GM12864 (cell line): ENCODE measurements at regions not wholly inside any gene's neighbourhood (a gene's known extent, or its start where the extent isn't known, plus 50 kb on each side); places are given as distances from the start of the nearest gene placed in this dataset.

Experiments
- DNase-seq: peaks from one replicate; pipeline ENCODE4 v3.0.0-alpha.2; 2011; ENCODE audit warnings: low read depth
- H3K4me3 ChIP-seq: 2 replicates; pipeline ENCODE4 v1.5.1; 2011; ENCODE audit warnings: mild to moderate bottlenecking, low read depth, low read length, control low read depth
- CTCF ChIP-seq: IDR thresholded peaks from 2 replicates; pipeline ENCODE4 v1.5.1; 2011; ENCODE audit warnings: low read depth, mild to moderate bottlenecking, moderate library complexity, low read length, control low read depth, inconsistent platforms; ENCODE audit errors: missing control alignments

GRCh38 chr6:8875986-8876385, 440.6 kb upstream of the SLC35B3 start:
- H3K4me3 ChIP-seq, result no peak overlapping the region
- TF ChIP-seq CTCF, result no peak
- DNase-seq, result no peak

GRCh38 chr6:8872589-8872988, 437.2 kb upstream of the SLC35B3 start:
- DNase-seq, result no peak
- no peak overlapping the region for H3K4me3 ChIP-seq
- TF ChIP-seq CTCF, result no peak

GRCh38 chr6:8865451-8865850, 430.1 kb upstream of the SLC35B3 start:
- TF ChIP-seq CTCF, result no peak
- no peak overlapping the region for H3K4me3 ChIP-seq
- no peak for DNase-seq

- no peak for DNase-seq
- TF ChIP-seq CTCF, result no peak
- no peak overlapping the region for H3K4me3 ChIP-seq
These were observed 425.3 kb upstream of the SLC35B3 start for GRCh38 chr6:8860671-8861070.

GRCh38 chr6:8859501-8859900, 424.2 kb upstream of the SLC35B3 start:
- no peak for TF ChIP-seq CTCF

GRCh38 chr6:8858854-8859331, 423.5 kb upstream of the SLC35B3 start:
- no peak overlapping the region for H3K4me3 ChIP-seq
- DNase-seq, result no peak
- TF ChIP-seq CTCF, result no peak

More at GRCh38 chr6:8859501-8859900, 424.2 kb upstream of the SLC35B3 start:
- no peak overlapping the region for H3K4me3 ChIP-seq
- DNase-seq, result no peak

- no peak for DNase-seq
- TF ChIP-seq CTCF, result no peak
- H3K4me3 ChIP-seq, result no peak overlapping the region
These were observed 421.8 kb upstream of the SLC35B3 start for GRCh38 chr6:8857160-8857559.
